ENCODE measurements at regions not wholly inside any gene's neighbourhood (a gene's known extent, or its start where the extent isn't known, plus 50 kb on each side); places are given as distances from the start of the nearest gene placed in this dataset.

GRCh38 chr10:131724169-131724545 lies 176.7 kb upstream of the PPP2R2D start:
- DNase-seq = peak; percentile 46

- peak; percentile 43 for DNase-seq
These were observed 175.8 kb upstream of the PPP2R2D start for GRCh38 chr10:131724891-131725580.

- DNase-seq = peak; percentile 48
These were observed 175.2 kb upstream of the PPP2R2D start for GRCh38 chr10:131725581-131726069.

GRCh38 chr10:131726076-131726880 lies 174.5 kb upstream of the PPP2R2D start:
- DNase-seq = peak; percentile 54

GRCh38 chr10:131726967-131727366 lies 173.8 kb upstream of the PPP2R2D start:
- peak; percentile 44 for DNase-seq

- DNase-seq = peak; percentile 48
These were observed 173.2 kb upstream of the PPP2R2D start for GRCh38 chr10:131727560-131727959.

- peak; percentile 44 for DNase-seq
These were observed 172.3 kb upstream of the PPP2R2D start for GRCh38 chr10:131728286-131729228.

GRCh38 chr10:131729361-131729760 lies 171.4 kb upstream of the PPP2R2D start:
- peak; percentile 43 for DNase-seq

GRCh38 chr10:131729938-131730660 lies 170.7 kb upstream of the PPP2R2D start:
- DNase-seq = peak; percentile 43

GRCh38 chr10:131730771-131731497 lies 169.9 kb upstream of the PPP2R2D start:
- peak; percentile 36 for DNase-seq

GRCh38 chr10:131731780-131732630 lies 168.8 kb upstream of the PPP2R2D start:
- peak; percentile 29 for DNase-seq

- DNase-seq = peak; percentile 38
These were observed 168.1 kb upstream of the PPP2R2D start for GRCh38 chr10:131732631-131733127.

GRCh38 chr10:131733596-131733995 lies 167.2 kb upstream of the PPP2R2D start:
- DNase-seq = no peak

- peak; percentile 28 for DNase-seq
These were observed 165.2 kb upstream of the PPP2R2D start for GRCh38 chr10:131735577-131735976.

GRCh38 chr10:131736321-131736980 lies 164.4 kb upstream of the PPP2R2D start:
- peak; percentile 42 for DNase-seq

GRCh38 chr10:131737543-131738395 lies 163.0 kb upstream of the PPP2R2D start:
- DNase-seq = peak; percentile 19

GRCh38 chr10:131738396-131738735 lies 162.4 kb upstream of the PPP2R2D start:
- DNase-seq = peak; percentile 32

- peak; percentile 16 for DNase-seq
These were observed 161.6 kb upstream of the PPP2R2D start for GRCh38 chr10:131739206-131739605.

- DNase-seq = peak; percentile 37
These were observed 158.3 kb upstream of the PPP2R2D start for GRCh38 chr10:131742500-131742951.
